ENCODE measurements at regions not wholly inside any gene's neighbourhood (a gene's known extent, or its start where the extent isn't known, plus 50 kb on each side); places are given as distances from the start of the nearest gene placed in this dataset.

DNA sequence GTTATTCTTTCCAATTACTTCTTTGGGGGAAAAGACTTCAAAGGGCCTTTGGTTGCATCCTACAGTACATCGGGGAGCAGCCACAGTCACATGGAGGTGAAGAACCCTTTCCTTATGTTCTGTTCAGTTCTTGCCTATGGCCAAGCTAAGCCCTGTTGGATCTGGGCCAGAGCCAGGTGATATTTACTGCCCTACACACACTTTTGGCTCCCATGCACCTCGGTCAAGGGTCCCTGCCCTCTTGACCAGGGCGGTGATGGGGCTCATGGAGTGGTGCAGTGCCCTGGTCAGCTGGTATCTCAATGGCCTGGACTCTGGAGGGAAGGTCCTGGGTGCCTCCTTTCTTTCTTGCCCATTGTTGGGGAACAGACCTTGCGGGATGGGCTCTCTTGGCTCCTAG, 98.7 kb downstream of the VAPA start:
- no peak for TF ChIP-seq TAF1 (IDR thresholded peaks at IDR 0.05; ENCODE audit: low read depth)
- no peak for TF ChIP-seq RAD21 (IDR thresholded peaks at IDR 0.05; ENCODE audit: low read depth)
- TF ChIP-seq REST (IDR thresholded peaks at IDR 0.05; ENCODE audit: low read depth) = no peak

Measured in Ishikawa (cell line).